Lower leg skin (tissue), 3 donors: ENCODE measurements at regions not wholly inside any gene's neighbourhood (a gene's known extent, or its start where the extent isn't known, plus 50 kb on each side); places are given as distances from the start of the nearest gene placed in this dataset.

Experiments used
- POLR2A ChIP-seq, 2 donors: fragments of 450-650 bp; IDR thresholded peaks; one replicate each; pipeline ENCODE4 v1.6.1; 2016 to 2017; ENCODE audit warnings: antibody characterized with exemption in 2 of 2, mild to moderate bottlenecking in 1 of 2, moderate library complexity in 1 of 2
- TF ChIP-seq, protein P1 (sequence below), 3 donors: fragments of 450-650 bp; IDR thresholded peaks; one replicate each; pipeline ENCODE4 v1.5.1; 2016; ENCODE audit warnings: antibody characterized with exemption in 3 of 3, mild to moderate bottlenecking in 3 of 3, moderate library complexity in 2 of 3

DNA sequence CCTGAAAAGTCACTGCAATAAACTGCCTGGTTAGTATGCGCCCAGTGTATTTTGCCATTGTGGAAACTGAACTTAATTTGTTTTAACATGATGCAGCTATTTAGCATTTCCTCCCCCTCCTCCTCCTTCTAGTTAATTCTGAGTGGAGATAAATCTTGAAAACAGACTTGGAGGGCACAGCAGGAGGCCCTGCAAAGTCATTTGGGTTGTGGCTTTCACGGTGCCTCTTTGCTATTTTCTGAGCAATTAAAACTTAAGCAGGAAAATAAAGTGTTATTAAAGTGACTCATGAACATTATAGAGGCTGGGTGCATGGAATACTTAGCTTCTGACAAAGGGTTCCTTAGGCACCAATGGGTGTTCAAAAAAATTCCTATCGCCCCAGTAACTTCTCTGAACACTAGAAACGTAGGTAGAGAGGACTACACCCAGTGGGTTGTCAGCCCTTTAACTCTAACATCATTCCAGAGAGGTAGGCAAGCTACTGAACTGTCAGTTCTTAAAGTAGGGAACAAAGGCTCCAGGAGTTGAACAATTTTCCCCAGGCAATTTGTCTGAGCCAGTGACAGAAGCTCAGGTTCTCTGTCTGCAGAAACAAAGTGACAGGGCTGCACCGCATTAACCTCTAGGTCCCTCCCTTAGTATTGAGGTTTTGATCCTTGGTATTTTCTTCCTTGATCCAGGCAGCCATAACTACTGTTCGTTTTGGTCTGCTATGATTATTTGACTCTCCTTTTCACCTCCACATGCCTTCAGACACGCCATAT lies 158.3 kb upstream of the KIT start:
- TF ChIP-seq, protein P1, sequence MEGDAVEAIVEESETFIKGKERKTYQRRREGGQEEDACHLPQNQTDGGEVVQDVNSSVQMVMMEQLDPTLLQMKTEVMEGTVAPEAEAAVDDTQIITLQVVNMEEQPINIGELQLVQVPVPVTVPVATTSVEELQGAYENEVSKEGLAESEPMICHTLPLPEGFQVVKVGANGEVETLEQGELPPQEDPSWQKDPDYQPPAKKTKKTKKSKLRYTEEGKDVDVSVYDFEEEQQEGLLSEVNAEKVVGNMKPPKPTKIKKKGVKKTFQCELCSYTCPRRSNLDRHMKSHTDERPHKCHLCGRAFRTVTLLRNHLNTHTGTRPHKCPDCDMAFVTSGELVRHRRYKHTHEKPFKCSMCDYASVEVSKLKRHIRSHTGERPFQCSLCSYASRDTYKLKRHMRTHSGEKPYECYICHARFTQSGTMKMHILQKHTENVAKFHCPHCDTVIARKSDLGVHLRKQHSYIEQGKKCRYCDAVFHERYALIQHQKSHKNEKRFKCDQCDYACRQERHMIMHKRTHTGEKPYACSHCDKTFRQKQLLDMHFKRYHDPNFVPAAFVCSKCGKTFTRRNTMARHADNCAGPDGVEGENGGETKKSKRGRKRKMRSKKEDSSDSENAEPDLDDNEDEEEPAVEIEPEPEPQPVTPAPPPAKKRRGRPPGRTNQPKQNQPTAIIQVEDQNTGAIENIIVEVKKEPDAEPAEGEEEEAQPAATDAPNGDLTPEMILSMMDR (IDR thresholded peaks at IDR 0.05) = no peak
- TF ChIP-seq POLR2A (IDR thresholded peaks at IDR 0.05) = no peak
